GM18870 (cell line): ENCODE measurements at regions not wholly inside any gene's neighbourhood (a gene's known extent, or its start where the extent isn't known, plus 50 kb on each side); places are given as distances from the start of the nearest gene placed in this dataset.
"Not testable (repeated sequence)": the region's sequence is repeated elsewhere in the genome, so short reads cannot be mapped to it uniquely, and the experiment has no call there.

Experiments used
- ATAC-seq: cut with Tn5 transposase; IDR thresholded peaks from one replicate; pipeline ENCODE4 v1.9.1; 2021; ENCODE audit warnings: moderate library complexity; ENCODE audit not compliant: unreplicated experiment

DNA sequence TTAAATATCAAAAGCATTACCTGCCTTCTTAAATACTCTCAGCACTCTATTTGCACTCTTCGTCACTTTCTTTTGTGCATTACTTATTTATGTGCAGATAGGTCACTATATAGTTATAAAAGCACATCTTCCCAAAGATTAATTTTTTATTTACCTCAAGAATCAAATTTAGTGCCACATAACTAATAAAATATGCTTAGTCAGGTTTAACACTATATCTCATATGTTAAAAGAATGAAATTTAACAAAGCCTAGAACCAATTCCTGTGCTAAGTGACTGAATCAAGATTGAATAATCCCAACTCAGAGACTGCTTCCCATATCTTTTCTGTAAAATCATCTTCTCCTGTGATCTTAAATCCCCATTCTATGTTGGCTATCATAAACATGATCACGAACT is 957.5 kb upstream of the NXPH2 start:
- ATAC-seq = no peak

DNA sequence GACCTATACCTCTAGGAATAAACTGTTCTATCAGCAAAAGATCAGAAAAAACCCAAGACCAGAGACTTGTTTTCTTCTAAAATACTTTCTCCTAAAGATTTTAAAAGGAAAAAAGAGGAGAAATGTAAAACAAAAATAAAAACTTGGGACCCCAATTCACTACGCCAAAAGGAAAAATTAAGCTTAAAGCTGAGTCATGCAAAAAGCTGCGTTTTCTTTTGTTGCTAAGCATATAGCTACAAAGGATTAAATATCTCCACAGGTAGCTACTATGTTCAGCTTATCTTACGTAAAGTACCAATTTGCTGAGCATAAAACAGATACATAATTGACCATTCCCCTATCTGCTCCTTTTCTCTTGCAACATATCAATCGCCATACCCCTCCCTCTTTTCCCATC is 950.0 kb upstream of the NXPH2 start:
- no peak for ATAC-seq

DNA sequence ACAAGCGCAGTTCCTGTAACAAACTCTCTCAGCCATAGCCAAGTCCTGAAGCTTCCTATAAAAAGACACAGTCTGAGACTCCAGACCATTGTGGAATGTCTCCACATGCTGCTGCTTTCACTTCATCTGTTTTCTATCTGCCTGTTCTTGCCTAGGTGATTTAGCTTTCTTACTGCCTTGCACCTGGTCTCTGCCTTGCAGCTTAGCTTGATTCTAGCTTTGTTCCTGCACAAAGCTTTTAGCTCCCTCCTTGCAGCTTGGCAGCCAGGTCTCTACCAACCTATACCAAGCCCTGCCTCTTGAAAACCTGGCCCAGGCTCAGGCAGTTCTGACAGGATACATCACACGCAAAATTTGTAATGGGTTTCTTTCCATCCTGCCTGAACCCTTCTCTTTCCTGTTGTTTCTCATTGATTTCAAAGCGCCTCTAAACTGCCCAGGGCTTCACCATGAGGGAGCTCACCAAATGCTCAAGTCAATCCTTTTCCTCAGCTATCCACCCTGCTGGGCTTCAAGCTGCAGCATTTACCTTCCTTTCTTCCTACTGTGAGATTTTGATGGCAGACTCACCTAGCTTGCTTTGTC is 941.3 kb upstream of the NXPH2 start:
- ATAC-seq = no peak

DNA sequence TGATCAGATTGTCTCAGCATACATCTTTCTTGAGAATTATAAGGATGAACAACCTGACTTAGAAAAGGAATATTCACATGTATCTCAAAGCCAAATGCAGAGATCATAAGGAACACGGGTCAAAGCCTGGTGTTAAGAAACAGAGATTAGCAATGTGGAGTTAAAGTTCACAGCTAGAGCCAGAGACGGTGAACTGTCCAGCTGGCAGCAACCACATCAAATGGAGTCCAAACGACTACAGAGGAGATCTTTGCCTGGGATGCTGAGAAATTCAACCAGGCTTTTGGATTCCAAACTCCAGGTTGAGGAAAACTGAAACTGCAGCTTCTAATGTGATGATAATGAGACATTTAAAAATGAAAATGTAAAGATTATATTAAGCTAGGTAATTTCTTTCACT is 939.9 kb upstream of the NXPH2 start:
- ATAC-seq = no peak

DNA sequence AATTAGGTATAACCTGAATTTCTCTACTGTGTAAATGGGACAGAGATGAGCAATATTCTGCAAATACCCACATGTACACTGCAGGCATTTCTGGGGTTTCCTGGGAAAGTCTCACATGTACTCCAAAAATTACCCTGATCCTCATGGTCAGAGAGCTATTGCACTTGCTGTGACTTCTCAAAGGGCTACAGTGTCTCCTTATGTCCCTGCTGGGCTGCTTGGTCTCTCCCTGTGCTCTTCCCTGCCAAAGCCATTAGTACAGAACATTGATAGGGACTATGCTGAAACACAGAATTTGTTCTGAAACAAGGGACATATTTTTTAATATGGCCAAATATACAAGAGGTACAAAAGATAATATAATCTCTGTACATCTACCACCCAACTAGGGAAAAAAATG is 924.4 kb upstream of the NXPH2 start:
- no peak for ATAC-seq

DNA sequence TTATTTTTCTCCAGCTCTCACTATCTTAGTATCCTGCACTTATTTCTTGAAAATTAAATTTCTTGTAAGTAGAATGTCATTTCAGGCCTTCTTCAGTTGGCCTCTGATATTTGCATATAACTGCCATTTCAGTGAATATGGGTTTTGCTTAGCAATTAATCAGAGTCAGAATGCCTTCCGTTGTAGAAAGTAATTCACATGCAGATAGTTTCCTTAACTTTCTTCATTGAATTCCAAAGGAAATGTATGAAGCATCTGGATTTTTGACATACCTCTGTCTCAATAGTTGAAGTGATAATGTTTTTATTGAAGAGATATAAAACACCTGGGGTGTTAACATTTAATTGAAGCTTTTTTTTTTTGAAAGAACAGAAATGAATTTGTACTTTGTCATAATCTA is 914.1 kb upstream of the NXPH2 start:
- no peak for ATAC-seq

DNA sequence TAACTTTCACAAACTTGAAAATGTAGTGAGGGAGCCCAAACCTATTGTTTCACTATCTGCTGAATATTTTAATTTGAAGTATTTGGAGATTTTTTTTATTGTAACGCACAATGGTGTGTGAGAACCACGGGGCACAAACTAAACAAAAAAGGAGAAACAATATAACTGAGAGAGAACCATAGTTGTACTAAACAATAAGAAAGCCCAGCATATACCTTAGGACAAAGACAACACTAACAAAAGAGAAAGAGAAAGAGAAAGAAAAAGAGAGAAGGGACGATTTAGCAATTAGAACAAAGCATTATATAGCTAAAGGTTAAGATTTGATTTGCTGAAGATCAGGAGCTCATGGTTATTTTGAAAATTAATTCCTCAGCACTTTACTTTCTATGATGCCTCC is 906.0 kb upstream of the NXPH2 start:
- ATAC-seq = no peak

DNA sequence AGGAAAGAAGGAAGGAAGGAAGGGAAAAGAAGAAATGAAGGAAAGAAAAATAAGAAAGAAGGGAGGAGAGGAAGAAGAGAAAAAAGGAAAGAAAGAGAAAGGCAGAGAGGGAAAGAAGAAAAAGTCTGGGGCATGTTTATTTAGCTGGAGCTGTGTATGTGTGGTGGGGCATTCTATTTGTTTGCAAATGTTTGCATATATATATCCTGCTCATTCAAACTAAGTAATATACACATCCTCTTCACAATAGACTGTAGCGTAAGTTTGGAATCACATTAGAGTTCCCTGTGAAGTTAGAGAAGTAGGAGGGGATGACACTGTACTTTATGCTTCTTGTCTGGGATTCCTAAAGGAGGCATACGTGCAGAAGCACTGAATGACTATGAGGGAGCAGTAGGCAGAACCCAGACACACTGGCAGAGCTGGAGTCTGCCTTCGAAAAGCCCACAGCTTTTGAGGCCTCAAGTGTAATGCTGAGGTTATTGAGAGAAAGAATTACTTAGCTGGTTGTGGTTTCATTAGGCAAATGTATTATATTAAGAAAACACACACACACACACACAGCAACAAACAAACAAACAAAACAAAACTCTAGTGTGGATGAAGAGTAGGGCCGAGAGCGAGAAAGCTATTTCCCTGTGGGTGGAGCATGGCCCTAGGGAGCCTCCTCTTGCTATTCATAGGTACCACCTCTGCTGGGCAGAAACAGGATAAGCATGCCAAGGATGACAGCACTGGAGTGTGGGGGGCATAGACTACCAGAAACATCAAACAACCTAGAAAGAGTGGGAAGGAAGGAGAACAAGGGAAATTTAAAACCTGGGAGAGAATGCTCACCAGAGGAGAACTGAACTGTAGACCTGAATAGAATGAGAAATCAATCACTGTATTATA is 905.1 kb upstream of the NXPH2 start:
- ATAC-seq = no peak

DNA sequence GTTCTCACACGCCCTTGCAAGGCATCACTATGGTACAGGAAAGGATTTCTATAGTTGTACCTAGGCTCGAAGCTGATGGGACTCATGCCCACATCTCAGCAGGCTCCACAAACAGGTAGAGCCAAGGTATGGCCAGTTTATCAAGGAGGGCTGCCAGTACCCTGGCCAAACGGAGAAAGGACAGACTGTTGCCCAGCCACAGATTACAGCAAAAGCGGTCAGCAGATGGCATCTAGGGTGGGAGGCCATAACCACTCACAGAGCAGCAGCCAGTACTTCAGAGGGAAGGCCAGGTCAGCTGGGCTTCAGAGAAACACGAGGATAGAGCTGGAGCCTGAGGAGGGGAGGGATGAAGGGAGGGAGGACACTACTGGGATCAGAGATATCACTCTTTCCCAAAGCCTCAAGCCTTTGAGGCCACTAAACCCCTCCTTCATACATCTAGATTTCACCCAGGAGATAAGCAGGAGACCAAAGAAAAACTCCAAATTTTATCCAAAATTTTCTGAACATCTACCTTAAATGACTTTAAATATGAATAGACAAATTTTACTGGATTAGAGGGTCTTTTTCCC is 904.2 kb upstream of the NXPH2 start:
- no peak for ATAC-seq

DNA sequence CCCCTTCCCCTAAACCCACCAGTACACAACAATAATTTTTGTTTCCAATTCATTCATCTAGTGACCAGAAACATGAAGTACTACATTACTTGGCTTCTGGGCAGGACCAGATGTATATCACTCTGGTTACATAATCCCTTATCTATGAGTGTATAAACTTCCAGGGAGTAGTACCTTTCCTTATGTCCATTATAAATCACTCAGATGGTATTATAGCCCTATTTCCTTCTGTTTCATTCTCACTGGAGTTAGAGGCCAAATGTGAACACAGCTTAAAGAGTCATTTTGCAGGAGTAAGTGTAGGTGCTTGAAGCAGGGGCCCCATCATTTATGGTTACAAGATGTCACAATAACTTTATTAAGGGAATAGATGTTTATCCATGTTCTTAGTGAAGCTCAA is 894.4 kb upstream of the NXPH2 start:
- ATAC-seq = no peak

DNA sequence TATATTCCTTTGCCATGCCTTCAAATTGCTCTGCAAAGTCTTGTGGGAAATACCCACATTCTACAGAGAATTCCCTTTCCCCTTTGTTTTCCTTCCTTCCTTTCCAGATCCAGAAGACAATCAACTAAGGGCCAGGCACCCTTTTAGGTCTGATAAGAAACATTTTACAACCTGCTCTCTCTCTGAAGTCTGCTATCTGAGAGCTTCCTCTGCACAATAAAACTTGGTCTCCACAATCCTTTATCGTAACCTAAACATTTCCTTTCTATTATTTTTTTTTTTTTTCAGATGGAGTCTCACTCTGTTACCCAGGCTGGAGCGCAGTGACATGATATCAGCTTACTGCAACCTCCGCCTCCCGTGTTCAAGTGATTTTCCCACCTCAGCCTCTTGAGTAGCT is 893.3 kb upstream of the NXPH2 start:
- not testable (repeated sequence) for ATAC-seq

DNA sequence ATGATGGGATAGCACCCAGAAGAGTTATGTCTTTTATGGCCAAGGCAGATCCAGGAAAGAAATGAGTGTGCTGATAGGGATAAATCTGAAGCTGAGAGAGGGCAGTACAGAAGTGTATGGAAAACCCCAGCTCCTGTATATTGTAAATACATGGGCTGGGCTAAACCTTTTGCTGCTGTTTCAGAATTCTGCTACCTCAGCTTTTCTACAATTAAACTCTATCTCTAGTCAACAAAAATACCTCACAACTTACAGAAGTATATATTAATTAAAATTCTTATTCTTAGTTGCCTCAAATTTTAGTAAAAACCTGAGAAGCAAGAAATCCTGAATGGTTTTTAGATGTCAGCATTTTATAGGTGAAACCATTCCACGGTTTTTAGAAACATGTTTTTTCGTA is 889.5 kb upstream of the NXPH2 start:
- ATAC-seq = no peak

DNA sequence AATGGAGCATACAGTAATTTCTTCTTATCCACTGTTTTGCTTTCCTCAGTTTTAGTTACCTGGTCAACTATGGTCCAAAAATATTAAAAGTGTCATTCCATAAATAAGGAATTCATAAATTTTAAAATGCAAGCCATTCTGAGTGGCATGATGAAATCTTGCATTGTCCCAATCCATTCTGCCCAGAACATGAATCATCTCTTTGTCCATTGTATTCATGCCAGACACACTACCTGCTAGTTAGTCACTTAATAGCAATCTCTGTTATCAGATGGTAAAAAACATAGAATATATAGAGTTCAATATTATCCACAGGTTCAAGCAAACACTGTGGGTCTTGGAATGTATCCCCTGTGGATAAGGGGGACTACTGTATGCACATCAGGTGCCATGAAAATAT is 872.2 kb upstream of the NXPH2 start:
- ATAC-seq = no peak

DNA sequence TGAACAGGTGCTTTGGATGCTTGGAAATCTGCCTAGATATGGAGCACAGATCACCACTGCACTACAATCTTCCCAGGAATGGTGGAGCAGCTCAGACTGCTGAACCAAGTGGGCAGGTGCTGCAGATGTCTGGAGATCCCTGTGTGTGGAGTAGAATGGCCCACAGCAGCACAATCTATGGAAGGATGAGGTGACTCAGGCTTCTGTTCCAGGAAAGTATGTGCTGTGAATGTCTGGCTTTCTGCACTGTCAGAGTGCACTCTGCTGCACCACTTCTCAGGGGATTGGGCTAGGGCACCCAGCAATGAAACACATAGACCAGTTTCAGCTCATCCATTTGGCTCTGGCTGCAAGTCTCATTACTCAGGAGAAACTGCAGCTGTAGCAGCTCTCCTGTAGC is 865.4 kb upstream of the NXPH2 start:
- no peak for ATAC-seq

DNA sequence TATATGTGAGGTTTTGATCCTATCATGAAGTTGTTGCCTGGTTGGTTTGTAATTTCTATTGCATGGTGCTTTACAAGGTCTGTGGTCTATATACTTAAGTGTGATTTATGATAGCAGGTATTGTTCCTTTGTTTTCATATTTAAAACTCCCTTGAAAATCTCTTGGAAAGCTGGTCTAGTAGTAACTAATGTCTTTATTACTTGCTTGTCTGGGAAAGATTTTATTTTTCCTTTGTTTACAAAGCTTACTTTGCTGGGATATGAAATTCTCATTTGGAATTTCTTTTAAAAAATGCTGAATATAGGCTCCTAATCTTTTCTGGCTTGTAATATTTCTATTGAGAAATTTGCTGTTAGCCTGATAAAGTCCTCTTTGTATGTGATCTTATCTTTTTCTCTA is 862.9 kb upstream of the NXPH2 start:
- no peak for ATAC-seq

DNA sequence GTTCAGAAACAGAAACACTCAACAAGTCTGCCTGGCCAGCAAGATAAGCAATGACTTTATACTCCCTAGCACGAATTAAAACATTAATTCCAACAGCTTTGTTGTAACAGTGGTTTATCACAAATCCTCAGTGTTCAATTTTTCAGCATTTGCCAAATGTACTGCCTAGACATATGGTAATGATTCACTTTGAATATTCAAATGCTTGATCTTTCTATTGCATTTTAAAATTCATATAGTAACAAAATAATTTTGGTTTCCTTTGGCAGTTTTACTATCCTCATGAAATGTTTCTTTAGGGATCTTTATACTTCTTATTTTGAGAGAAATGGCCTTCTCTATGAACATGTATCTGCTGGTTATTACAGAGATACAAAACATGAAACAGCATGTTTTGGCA is 851.8 kb upstream of the NXPH2 start:
- no peak for ATAC-seq

DNA sequence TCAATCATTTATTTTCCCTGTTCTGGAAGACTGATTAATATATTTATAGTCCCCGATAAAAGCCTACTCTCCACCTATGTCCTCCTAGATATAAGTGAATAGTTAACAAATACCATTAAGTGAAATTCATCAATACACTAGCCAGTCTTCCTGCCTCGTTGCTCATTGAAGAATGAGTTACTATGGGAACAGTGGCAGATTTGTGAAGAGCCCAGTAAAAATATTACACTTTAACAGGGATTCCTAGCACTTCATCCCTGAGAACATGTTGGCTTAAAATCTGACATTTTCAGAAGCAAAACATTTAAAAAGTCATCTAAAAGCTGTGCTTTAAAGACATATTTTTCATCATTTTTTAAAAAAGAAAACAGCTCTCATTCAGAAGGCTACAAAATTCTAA is 848.7 kb upstream of the NXPH2 start:
- no peak for ATAC-seq

DNA sequence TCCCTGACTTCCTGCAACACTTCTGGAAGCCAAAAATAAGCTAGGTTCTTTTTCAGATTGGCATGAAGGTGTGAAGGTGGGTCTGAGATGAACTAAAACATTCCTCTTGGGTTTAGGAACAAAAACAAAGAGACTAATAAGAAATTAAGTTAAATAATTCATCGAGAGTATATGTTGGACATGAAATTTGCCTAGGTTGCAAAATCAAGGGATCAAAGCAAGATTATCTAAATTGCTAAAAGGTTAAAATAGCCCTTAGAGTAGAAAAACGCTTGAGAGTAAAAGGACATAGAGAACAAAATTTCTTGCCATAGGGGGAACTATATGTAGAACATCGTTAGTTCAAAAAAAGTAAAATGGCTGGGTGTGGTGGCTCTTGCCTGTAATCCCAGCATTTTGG is 845.9 kb upstream of the NXPH2 start:
- ATAC-seq = no peak

DNA sequence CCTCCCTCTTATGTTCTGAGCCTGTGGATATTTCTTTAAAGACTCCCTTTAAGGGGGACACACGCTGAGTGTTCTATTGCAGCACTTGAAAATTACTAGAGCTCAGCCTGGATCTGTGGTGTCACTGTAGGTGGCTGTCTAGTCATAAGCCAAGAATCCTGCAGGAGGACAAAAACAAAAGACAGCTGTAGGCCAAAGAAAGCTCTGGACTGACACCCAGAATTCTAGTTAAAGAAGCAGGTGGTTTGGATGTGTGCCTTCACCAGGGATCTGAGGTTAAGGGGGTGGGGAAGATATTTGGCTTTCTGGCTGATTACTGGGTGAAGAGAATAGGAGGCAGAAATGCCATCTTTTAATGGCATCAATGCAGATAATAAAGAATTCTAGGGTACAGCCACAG is 842.5 kb upstream of the NXPH2 start:
- no peak for ATAC-seq

DNA sequence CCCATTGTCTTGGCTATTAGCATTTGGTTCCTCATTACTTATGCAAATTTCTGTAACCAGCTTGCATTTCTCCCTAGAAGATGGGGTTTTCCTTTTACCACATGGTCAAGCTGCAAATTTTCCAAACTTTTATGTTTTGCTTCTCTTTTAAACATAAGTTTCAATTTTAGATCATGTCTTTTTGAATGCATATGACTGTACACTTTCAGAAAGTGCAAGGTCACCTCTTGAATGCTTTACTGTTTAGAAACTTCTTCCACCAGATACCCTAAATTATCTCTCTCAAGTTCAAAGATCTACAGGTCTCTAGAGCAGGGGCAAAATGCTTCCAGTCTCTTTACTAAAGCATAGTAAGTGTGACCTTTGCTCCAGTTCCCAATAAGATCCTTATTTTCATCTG is 837.6 kb upstream of the NXPH2 start:
- ATAC-seq = no peak

DNA sequence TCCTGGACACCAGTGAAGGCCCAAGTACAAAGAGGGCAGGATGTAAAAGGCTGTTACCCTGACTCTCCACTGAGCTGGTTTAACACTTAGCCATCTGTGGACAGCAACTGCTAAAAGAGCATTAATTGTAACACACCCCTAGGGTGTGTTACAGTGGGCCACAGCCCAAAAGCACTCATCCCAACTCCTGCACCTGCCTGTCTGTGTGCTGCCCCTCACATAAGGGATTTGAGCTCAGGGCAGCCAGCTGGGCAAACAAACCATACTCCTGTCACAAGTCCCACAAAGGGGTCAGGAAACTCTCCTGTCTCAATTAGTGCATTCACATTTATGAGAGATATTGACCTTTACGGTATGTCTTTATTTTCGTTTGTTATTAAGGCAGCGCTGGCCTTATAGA is 833.1 kb upstream of the NXPH2 start:
- ATAC-seq = no peak

DNA sequence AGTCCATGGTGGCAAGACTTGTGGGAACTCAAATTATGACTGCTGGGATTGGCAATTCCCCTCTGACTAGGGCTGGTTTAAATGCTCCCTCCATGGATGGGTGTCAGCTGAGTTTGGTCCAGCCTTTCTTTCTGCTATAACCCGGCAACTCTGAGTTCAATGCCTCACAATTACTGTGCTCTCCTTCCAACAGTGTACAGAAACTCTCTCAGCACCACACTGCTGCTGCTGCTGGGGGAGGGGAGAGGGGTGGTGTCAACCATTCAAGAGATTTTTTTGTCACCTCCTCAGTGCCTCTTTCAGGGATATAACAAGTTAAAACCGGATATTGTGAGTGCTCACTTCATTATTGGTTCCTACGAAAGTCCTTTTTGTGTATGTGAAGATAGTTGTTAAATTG is 830.3 kb upstream of the NXPH2 start:
- ATAC-seq = no peak
